ENCODE measurements at regions not wholly inside any gene's neighbourhood (a gene's known extent, or its start where the extent isn't known, plus 50 kb on each side); places are given as distances from the start of the nearest gene placed in this dataset.

DNA sequence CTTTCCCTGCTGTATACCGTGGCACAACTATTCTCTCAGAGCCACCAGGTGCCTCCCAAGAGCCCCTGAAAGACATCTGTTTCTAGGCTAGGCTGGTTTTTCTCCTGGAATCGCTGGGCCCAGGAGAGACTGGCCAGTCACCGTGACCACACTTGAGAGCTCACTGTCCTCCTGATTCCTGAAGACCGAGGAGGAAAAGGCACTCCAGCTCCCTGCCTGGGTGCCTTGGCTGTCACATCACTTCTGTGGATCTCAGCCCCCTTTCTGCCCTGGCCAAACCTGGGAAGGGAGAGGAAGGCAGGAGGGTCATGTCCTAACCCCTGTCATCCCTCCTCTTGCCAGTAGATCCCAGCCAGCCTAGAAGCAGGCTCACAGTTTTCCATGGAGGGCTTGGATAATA, 54.7 kb upstream of the LAS1L start:
- no peak overlapping the region for H2AFZ ChIP-seq (ENCODE audit: low read depth, low read length)

GRCh38 chrX:65588795-65589194, 54.2 kb upstream of the LAS1L start:
- DNase-seq (ENCODE audit: low read depth, low spot score) (no peak), FAIRE-seq (no peak)
- TF ChIP-seq EZH2 (IDR thresholded peaks at IDR 0.05; ENCODE audit: borderline replicate concordance, low read depth, low read length, severe bottlenecking) (no peak), FOS (IDR thresholded peaks at IDR 0.05; ENCODE audit: borderline replicate concordance, insufficient read depth, low read length) (no peak), POLR2A (IDR thresholded peaks at IDR 0.05; ENCODE audit: low read depth, low read length) (no peak), MYC (IDR thresholded peaks at IDR 0.05; ENCODE audit: low read depth, low read length) (no peak)
- dilution Hi-C loops (cut with MboI; ENCODE audit: extremely low pct_ligation_motif_present, low sequenced_read_pairs) (no loop called here), intact Hi-C loops (cut with micrococcal nuclease) (no loop called here)
- H3K4me1 ChIP-seq (ENCODE audit: control insufficient read depth, extremely low read depth, insufficient read depth, low read length), result peaks cover 7% of the 10 kb centered on the region
- no peaks in the 10 kb centered on the region for H3K36me3 ChIP-seq (ENCODE audit: control insufficient read depth in 2 of 2, extremely low read depth in 1 of 2, insufficient read depth in 2 of 2, low read length in 2 of 2)
- H3K79me2 ChIP-seq (ENCODE audit: control insufficient read depth, insufficient read depth, low read length), result no peaks in the 10 kb centered on the region
- no peaks in the 10 kb centered on the region for H3K9me1 ChIP-seq (replicated peaks; ENCODE audit: control insufficient read depth, extremely low read depth, insufficient read depth, low read length)
- CTCF ChIA-PET, result interaction anchor here (1.4 kb wide), 1 partner anchor 115 kb away, joined by 5 read pairs; no protein-coding TSS in a partner anchor
- H3K9ac ChIP-seq (replicated peaks; ENCODE audit: extremely low read depth, insufficient read depth, low read length), result no peak overlapping the region
- H3K4me2 ChIP-seq (ENCODE audit: insufficient read depth, low read length), result no peak overlapping the region
- H3K4me3 ChIP-seq (replicated peaks in 1 of 3; ENCODE audit: insufficient read depth in 1 of 3, low read depth in 1 of 3, low read length in 3 of 3), result no peak overlapping the region
- no peaks in the 10 kb centered on the region for H3K9me3 ChIP-seq (replicated peaks; ENCODE audit: control insufficient read depth, insufficient read depth, low read length)
- BruUV-seq (replicated peaks), result no TSS peak
- H3K27ac ChIP-seq (ENCODE audit: insufficient read depth, low read depth, low read length), result no peak overlapping the region
- no peaks in the 10 kb centered on the region for H4K20me1 ChIP-seq (replicated peaks; ENCODE audit: control insufficient read depth, extremely low read depth, insufficient read depth, low read length)
- H2AFZ ChIP-seq (ENCODE audit: low read depth, low read length), result no peak overlapping the region
- POLR2A ChIA-PET, result no interaction called here
- H3K27me3 ChIP-seq (ENCODE audit: control insufficient read depth in 2 of 2, insufficient read depth in 2 of 2, low read length in 2 of 2), result no peaks in the 10 kb centered on the region

More for the DNA sequence above, 54.7 kb upstream of the LAS1L start:
- FAIRE-seq (no peak), DNase-seq (ENCODE audit: low read depth, low spot score) (no peak)
- Histone ChIP-seq H3K27me3 (ENCODE audit: control insufficient read depth in 2 of 2, insufficient read depth in 2 of 2, low read length in 2 of 2) (no peaks in the 10 kb centered on the region), H3K4me2 (ENCODE audit: insufficient read depth, low read length) (no peak overlapping the region), H3K79me2 (ENCODE audit: control insufficient read depth, insufficient read depth, low read length) (no peaks in the 10 kb centered on the region), H3K4me3 (replicated peaks in 1 of 3; ENCODE audit: insufficient read depth in 1 of 3, low read depth in 1 of 3, low read length in 3 of 3) (no peak overlapping the region), H3K36me3 (ENCODE audit: control insufficient read depth in 2 of 2, extremely low read depth in 1 of 2, insufficient read depth in 2 of 2, low read length in 2 of 2) (no peaks in the 10 kb centered on the region), H3K9me1 (replicated peaks; ENCODE audit: control insufficient read depth, extremely low read depth, insufficient read depth, low read length) (no peaks in the 10 kb centered on the region), H3K4me1 (ENCODE audit: control insufficient read depth, extremely low read depth, insufficient read depth, low read length) (peaks cover 7% of the 10 kb centered on the region), H3K9ac (replicated peaks; ENCODE audit: extremely low read depth, insufficient read depth, low read length) (no peak overlapping the region), H4K20me1 (replicated peaks; ENCODE audit: control insufficient read depth, extremely low read depth, insufficient read depth, low read length) (no peaks in the 10 kb centered on the region), H3K9me3 (replicated peaks; ENCODE audit: control insufficient read depth, insufficient read depth, low read length) (no peaks in the 10 kb centered on the region), H3K27ac (ENCODE audit: insufficient read depth, low read depth, low read length) (no peak overlapping the region)
- CTCF ChIA-PET, result no interaction called here
- intact Hi-C loops (cut with micrococcal nuclease) (no loop called here), dilution Hi-C loops (cut with MboI; ENCODE audit: extremely low pct_ligation_motif_present, low sequenced_read_pairs) (no loop called here)
- TF ChIP-seq POLR2AphosphoS5 (IDR thresholded peaks at IDR 0.05; ENCODE audit: insufficient read depth, low read depth, low read length) (no peak), MYC (IDR thresholded peaks at IDR 0.05; ENCODE audit: low read depth, low read length) (no peak)
- no TSS peak for BruUV-seq (replicated peaks)
- POLR2A ChIA-PET, result no interaction called here
